NCI-H526 treated with DMSO at 0.1 percent for 48 hours (cell line): ENCODE measurements at regions not wholly inside any gene's neighbourhood (a gene's known extent, or its start where the extent isn't known, plus 50 kb on each side); places are given as distances from the start of the nearest gene placed in this dataset.

Source experiments
- DNase-seq: peaks from one replicate; lab custom pipeline; 2025; lab: John Stamatoyannopoulos, UW

GRCh38 chr1:99163671-99164070, 100.6 kb upstream of the PLPPR4 start:
- no peak for DNase-seq

GRCh38 chr1:99170516-99170915, 93.8 kb upstream of the PLPPR4 start:
- no peak for DNase-seq

- DNase-seq = no peak
Measured at GRCh38 chr1:99171184-99171813, 93.0 kb upstream of the PLPPR4 start.

- DNase-seq = no peak
Measured at GRCh38 chr1:99173282-99173681, 91.0 kb upstream of the PLPPR4 start.

- no peak for DNase-seq
Measured at GRCh38 chr1:99173900-99174299, 90.4 kb upstream of the PLPPR4 start.

GRCh38 chr1:99176753-99177152, 87.5 kb upstream of the PLPPR4 start:
- no peak for DNase-seq

GRCh38 chr1:99177465-99177864, 86.8 kb upstream of the PLPPR4 start:
- no peak for DNase-seq

GRCh38 chr1:99180343-99180808, 83.9 kb upstream of the PLPPR4 start:
- DNase-seq = peak; percentile 73

GRCh38 chr1:99180915-99181314, 83.4 kb upstream of the PLPPR4 start:
- DNase-seq = no peak

- no peak for DNase-seq
Measured at GRCh38 chr1:99181892-99182291, 82.4 kb upstream of the PLPPR4 start.

- no peak for DNase-seq
Measured at GRCh38 chr1:99185196-99185595, 79.1 kb upstream of the PLPPR4 start.

- no peak for DNase-seq
Measured at GRCh38 chr1:99193431-99193830, 70.9 kb upstream of the PLPPR4 start.

GRCh38 chr1:99198393-99198792, 65.9 kb upstream of the PLPPR4 start:
- DNase-seq = no peak

GRCh38 chr1:99207216-99207615, 57.1 kb upstream of the PLPPR4 start:
- DNase-seq = no peak
